IMR-90 (cell line): ENCODE measurements at regions not wholly inside any gene's neighbourhood (a gene's known extent, or its start where the extent isn't known, plus 50 kb on each side); places are given as distances from the start of the nearest gene placed in this dataset.

Experiments
- ATAC-seq: fragments of 200-7000 bp; cut with Tn5 transposase; 2 replicates; pipeline ENCODE4 v1.9.1; 2020; ENCODE audit warnings: low read depth, mild to moderate bottlenecking, moderate library complexity
- BruUV-seq: library from RNA; stranded (reverse); fragments of 400-500 nt; replicated peaks from 2 replicates; lab custom pipeline; 2021; lab: Mats Ljungman, UMichigan
- CTCF ChIA-PET: fragments of 300-600 bp; formaldehyde crosslinking; extraction: SDS; loops from one replicate; lab custom pipeline; 2021; ENCODE audit warnings: antibody characterized with exemption; lab: Yijun Ruan, JAX
- POLR2A ChIA-PET: fragments of 300-600 bp; sonication (Branson Sonifier 250); formaldehyde crosslinking; loops from one replicate; lab custom pipeline; 2022; ENCODE audit warnings: antibody characterized with exemption; ENCODE audit not compliant: unreplicated experiment; lab: Charles Lee
- DNase-seq: peaks from one replicate; pipeline ENCODE4 v3.0.0; 2013
- H2AFZ ChIP-seq: replicated peaks from 2 replicates; pipeline ENCODE3; 2013; ENCODE audit warnings: low read length, mild to moderate bottlenecking; ENCODE audit not compliant: poor library complexity
- H2AK5ac ChIP-seq: 2 replicates; pipeline ENCODE4 v1.6.1; 2013; ENCODE audit warnings: low read depth, low read length, inconsistent platforms
- H2AK9ac ChIP-seq: replicated peaks from 2 replicates; pipeline ENCODE3; 2013; ENCODE audit warnings: mild to moderate bottlenecking, low read depth, low read length, moderate library complexity; ENCODE audit not compliant: poor library complexity
- H2BK120ac ChIP-seq: 2 replicates; pipeline ENCODE4 v1.6.1; 2013; ENCODE audit warnings: low read depth, low read length, inconsistent platforms
- H2BK15ac ChIP-seq: 3 replicates; pipeline ENCODE4 v1.6.1; 2013; ENCODE audit warnings: low read depth, low read length, inconsistent platforms
- H2BK20ac ChIP-seq: 2 replicates; pipeline ENCODE4 v1.6.1; 2013; ENCODE audit warnings: low read depth, mild to moderate bottlenecking, inconsistent platforms, low read length, moderate library complexity
- H2BK5ac ChIP-seq: 2 replicates; pipeline ENCODE4 v1.6.1; 2013; ENCODE audit warnings: mild to moderate bottlenecking, low read depth, low read length, inconsistent platforms; ENCODE audit not compliant: poor library complexity, severe bottlenecking
- H3K14ac ChIP-seq: replicated peaks from 2 replicates; pipeline ENCODE4 v1.6.1; 2013; ENCODE audit warnings: low read depth, low read length, inconsistent platforms
- H3K18ac ChIP-seq: 2 replicates; pipeline ENCODE4 v1.6.1; 2013; ENCODE audit warnings: low read depth, low read length, control low read depth
- H3K23ac ChIP-seq: 2 replicates; pipeline ENCODE4 v1.6.1; 2013; ENCODE audit warnings: low read depth, low read length, inconsistent platforms
- H3K27ac ChIP-seq: 2 replicates; pipeline ENCODE4 v1.5.1; 2013; ENCODE audit warnings: mild to moderate bottlenecking, control low read depth, low read length; ENCODE audit not compliant: insufficient read depth
- H3K27me3 ChIP-seq: 2 replicates; pipeline ENCODE4 v1.6.1; 2013; ENCODE audit warnings: low read length; ENCODE audit not compliant: control insufficient read depth, insufficient read depth
- H3K36me3 ChIP-seq: 2 replicates; pipeline ENCODE4 v1.6.1; 2013; ENCODE audit warnings: low read length, mixed read lengths; ENCODE audit not compliant: control insufficient read depth, insufficient read depth
- H3K4ac ChIP-seq: 2 replicates; pipeline ENCODE4 v1.6.1; 2013; ENCODE audit warnings: low read depth, low read length, inconsistent platforms
- H3K4me1 ChIP-seq: 2 replicates; pipeline ENCODE4 v1.6.1; 2013; ENCODE audit warnings: low read length, mixed read lengths; ENCODE audit not compliant: control insufficient read depth, insufficient read depth
- H3K4me2 ChIP-seq: 2 replicates; pipeline ENCODE4 v1.6.1; 2013; ENCODE audit warnings: low read depth, mild to moderate bottlenecking, control low read depth, low read length, moderate library complexity
- H3K4me3 ChIP-seq: 2 replicates; pipeline ENCODE4 v1.5.1; 2013; ENCODE audit warnings: low read depth, mild to moderate bottlenecking, control low read depth, low read length, moderate library complexity; ENCODE audit not compliant: insufficient read depth
- H3K56ac ChIP-seq: 2 replicates; pipeline ENCODE4 v1.6.1; 2013; ENCODE audit warnings: low read length, inconsistent platforms; ENCODE audit not compliant: insufficient read depth; ENCODE audit errors: extremely low read depth
- H3K79me1 ChIP-seq, 2 experiments: 2 replicates each; pipeline ENCODE4 v1.6.1; 2013; ENCODE audit warnings: low read length in 2 of 2, inconsistent platforms in 1 of 2, low read depth in 1 of 2
- H3K9ac ChIP-seq: 2 replicates; pipeline ENCODE4 v1.6.1; 2013; ENCODE audit warnings: low read depth, low read length, control low read depth
- H3K9me1 ChIP-seq: 2 replicates; pipeline ENCODE4 v1.6.1; 2013; ENCODE audit warnings: low read length, inconsistent platforms; ENCODE audit not compliant: insufficient read depth
- H3K9me3 ChIP-seq: 2 replicates; pipeline ENCODE4 v1.6.1; 2013; ENCODE audit warnings: low read length; ENCODE audit not compliant: control insufficient read depth, insufficient read depth
- H4K20me1 ChIP-seq: 2 replicates; pipeline ENCODE4 v1.6.1; 2013; ENCODE audit warnings: low read length, inconsistent platforms; ENCODE audit not compliant: insufficient read depth
- H4K5ac ChIP-seq: 2 replicates; pipeline ENCODE4 v1.6.1; 2013; ENCODE audit warnings: mild to moderate bottlenecking, low read depth, low read length, control low read depth
- H4K8ac ChIP-seq, 2 experiments: 2 replicates each; pipeline ENCODE4 v1.6.1; 2013; ENCODE audit warnings: low read depth in 2 of 2, low read length in 2 of 2, control low read depth in 1 of 2, inconsistent platforms in 1 of 2
- H4K91ac ChIP-seq: 2 replicates; pipeline ENCODE4 v1.6.1; 2013; ENCODE audit warnings: low read depth, low read length, inconsistent platforms; ENCODE audit not compliant: insufficient read depth
- BHLHE40 ChIP-seq: fragments of 150-350 bp; IDR thresholded peaks from 2 replicates; pipeline ENCODE4 v1.6.1; 2016; ENCODE audit warnings: mild to moderate bottlenecking, low read depth, low read length
- FOS ChIP-seq: fragments of 150-350 bp; IDR thresholded peaks from 2 replicates; pipeline ENCODE4 v1.6.1; 2016; ENCODE audit warnings: low read depth, low read length
- MAZ ChIP-seq: IDR thresholded peaks from 2 replicates; pipeline ENCODE4 v1.6.1; 2012; ENCODE audit warnings: low read depth, mild to moderate bottlenecking, low read length, improper control_type of control experiment, moderate library complexity, borderline replicate concordance
- MXI1 ChIP-seq: IDR thresholded peaks from 2 replicates; pipeline ENCODE4 v1.6.1; 2012; ENCODE audit warnings: low read depth, mild to moderate bottlenecking, low read length, moderate library complexity, borderline replicate concordance
- NFE2L2 ChIP-seq: fragments of 150-350 bp; IDR thresholded peaks from 2 replicates; pipeline ENCODE4 v1.6.1; 2016; ENCODE audit warnings: low read depth, mild to moderate bottlenecking, low read length
- POLR2A ChIP-seq: IDR thresholded peaks from 2 replicates; pipeline ENCODE4 v1.6.1; 2012; ENCODE audit warnings: mild to moderate bottlenecking, low read depth, low read length
- RCOR1 ChIP-seq: IDR thresholded peaks from 2 replicates; pipeline ENCODE4 v1.6.1; 2012; ENCODE audit warnings: mild to moderate bottlenecking, low read length, improper control_type of control experiment; ENCODE audit not compliant: insufficient replicate concordance
- RFX5 ChIP-seq: IDR thresholded peaks from 2 replicates; pipeline ENCODE4 v1.8.0; 2012; ENCODE audit warnings: low read depth, mild to moderate bottlenecking, low read length, moderate library complexity
- WGBS, 2 experiments: methylation state at CpG; one replicate each; pipeline versions ENCODE4 v1.1.5 to v1.1.7; 2013; ENCODE audit warnings: missing lambda C conversion rate in 2 of 2; ENCODE audit not compliant: insufficient read length in 1 of 2; ENCODE audit errors: extremely low coverage in 2 of 2; 5-methylcytosine and 5-hydroxymethylcytosine counted together
- dilution Hi-C: fragments of 300-500 bp; cut with HindIII; formaldehyde crosslinking; loops from one replicate; pipeline ENCODE4 v1.14.3; 2018; ENCODE audit warnings: low sequenced_read_pairs; ENCODE audit not compliant: unreplicated experiment
- in situ Hi-C: fragments of 300-500 bp; cut with MboI; formaldehyde crosslinking; loops from 3 replicates; pipeline ENCODE4 v1.14.3; 2019; ENCODE audit warnings: low sequenced_read_pairs, inconsistent platforms, mixed read lengths
- intact Hi-C: fragments of 100-400 bp; cut with micrococcal nuclease; formaldehyde crosslinking; loops from 2 replicates; pipeline ENCODE4 v1.10.0; 2022
- TF ChIP-seq, protein P1 (sequence below): fragments of 150-350 bp; IDR thresholded peaks from 2 replicates; pipeline ENCODE4 v1.6.1; 2016; ENCODE audit warnings: low read depth, mild to moderate bottlenecking, low read length, moderate library complexity, borderline replicate concordance

GRCh38 chr11:24400059-24400665, 96.7 kb upstream of the LUZP2 start:
- no peak overlapping the region for H3K4me2 ChIP-seq
- DNase-seq (no peak), ATAC-seq (no peak)
- no peaks in the 10 kb centered on the region for H3K27me3 ChIP-seq
- H3K9me1 ChIP-seq: no peaks in the 10 kb centered on the region
- H4K91ac ChIP-seq: no peak overlapping the region
- H3K9ac ChIP-seq: no peak overlapping the region
- no TSS peak for BruUV-seq
- no peak overlapping the region for H4K5ac ChIP-seq
- H3K18ac ChIP-seq: no peak overlapping the region
- H3K4me1 ChIP-seq: no peaks in the 10 kb centered on the region
- intact Hi-C loops: no loop called here
- no peak overlapping the region for H2AK5ac ChIP-seq
- no peak overlapping the region for H2BK15ac ChIP-seq
- dilution Hi-C loops: no loop called here
- H4K20me1 ChIP-seq: no peaks in the 10 kb centered on the region
- H3K36me3 ChIP-seq: no peaks in the 10 kb centered on the region
- H2BK5ac ChIP-seq: no peak overlapping the region
- no peaks in the 10 kb centered on the region for H3K79me1 ChIP-seq
- H2BK20ac ChIP-seq: no peak overlapping the region
- H3K9me3 ChIP-seq: no peaks in the 10 kb centered on the region
- no peak overlapping the region for H3K4ac ChIP-seq
- ChIA-PET CTCF (no interaction called here), POLR2A (no interaction called here)
- no peak overlapping the region for H3K56ac ChIP-seq
- H3K23ac ChIP-seq: no peak overlapping the region
- no CpG with 5 or more reads among the region's 10 CpGs for WGBS, 2 experiments
- no peak overlapping the region for H3K27ac ChIP-seq
- in situ Hi-C loops: no loop called here
- H4K8ac ChIP-seq: no peak overlapping the region
- no peak for TF ChIP-seq MAZ
- no peak for TF ChIP-seq FOS
- no peak for TF ChIP-seq NFE2L2
- TF ChIP-seq POLR2A: no peak
- no peak for TF ChIP-seq RFX5
- no peak for TF ChIP-seq RCOR1
- TF ChIP-seq, protein P1, sequence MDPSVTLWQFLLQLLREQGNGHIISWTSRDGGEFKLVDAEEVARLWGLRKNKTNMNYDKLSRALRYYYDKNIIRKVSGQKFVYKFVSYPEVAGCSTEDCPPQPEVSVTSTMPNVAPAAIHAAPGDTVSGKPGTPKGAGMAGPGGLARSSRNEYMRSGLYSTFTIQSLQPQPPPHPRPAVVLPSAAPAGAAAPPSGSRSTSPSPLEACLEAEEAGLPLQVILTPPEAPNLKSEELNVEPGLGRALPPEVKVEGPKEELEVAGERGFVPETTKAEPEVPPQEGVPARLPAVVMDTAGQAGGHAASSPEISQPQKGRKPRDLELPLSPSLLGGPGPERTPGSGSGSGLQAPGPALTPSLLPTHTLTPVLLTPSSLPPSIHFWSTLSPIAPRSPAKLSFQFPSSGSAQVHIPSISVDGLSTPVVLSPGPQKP: no peak
- no peak for TF ChIP-seq BHLHE40
- no peak for TF ChIP-seq MXI1
- H2BK120ac ChIP-seq: no peak overlapping the region
- no peak overlapping the region for H3K4me3 ChIP-seq
- no peak overlapping the region for H2AFZ ChIP-seq
- H3K14ac ChIP-seq: no peak overlapping the region
- H2AK9ac ChIP-seq: no peak overlapping the region
